OCI-LY1 (cell line): ENCODE measurements at regions not wholly inside any gene's neighbourhood (a gene's known extent, or its start where the extent isn't known, plus 50 kb on each side); places are given as distances from the start of the nearest gene placed in this dataset.

ENCODE experiments used
- H2AFZ ChIP-seq: fragments of 200-600 bp; sonication (generic), shearing (Covaris generic); 2 replicates; pipeline ENCODE4 v1.6.0; 2014; ENCODE audit warnings: antibody characterized with exemption, mild to moderate bottlenecking, low read length
- H3F3A ChIP-seq: fragments of 200-600 bp; sonication (generic), shearing (Covaris generic); 2 replicates; pipeline ENCODE4 v1.6.0; 2014; ENCODE audit warnings: mild to moderate bottlenecking, antibody characterized with exemption, low read length, moderate library complexity; ENCODE audit not compliant: insufficient read depth
- H3K27ac ChIP-seq: fragments of 200-600 bp; sonication (generic); 2 replicates; pipeline ENCODE4 v1.5.1; 2014; ENCODE audit warnings: low read length, mixed run types, mild to moderate bottlenecking, low read depth; ENCODE audit not compliant: poor library complexity, severe bottlenecking
- H3K27me3 ChIP-seq: fragments of 200-600 bp; sonication (generic); 2 replicates; pipeline ENCODE4 v1.6.0; 2014; ENCODE audit warnings: antibody characterized with exemption, mild to moderate bottlenecking, low read length, moderate library complexity; ENCODE audit not compliant: insufficient read depth
- H3K36me3 ChIP-seq: fragments of 200-600 bp; sonication (generic); 2 replicates; pipeline ENCODE4 v1.6.1; 2014; ENCODE audit warnings: mild to moderate bottlenecking, antibody characterized with exemption, low read length, moderate library complexity, mixed read lengths; ENCODE audit not compliant: insufficient read depth
- H3K4me1 ChIP-seq: fragments of 200-600 bp; sonication (generic); 2 replicates; pipeline ENCODE4 v1.5.1; 2014; ENCODE audit warnings: mild to moderate bottlenecking, low read length, moderate library complexity; ENCODE audit not compliant: insufficient read depth, severe bottlenecking
- H3K4me2 ChIP-seq: fragments of 200-600 bp; sonication (generic), shearing (Covaris generic); 2 replicates; pipeline ENCODE4 v1.6.1; 2014; ENCODE audit warnings: low read length
- H3K4me3 ChIP-seq: fragments of 200-600 bp; sonication (generic); 2 replicates; pipeline ENCODE4 v1.5.1; 2014; ENCODE audit warnings: low read length, low read depth, mild to moderate bottlenecking, mixed read lengths; ENCODE audit not compliant: poor library complexity, severe bottlenecking
- H3K79me2 ChIP-seq: fragments of 200-600 bp; shearing (Covaris generic); 2 replicates; pipeline ENCODE4 v1.6.1; 2016; ENCODE audit warnings: mixed run types, low read length, mixed read lengths; ENCODE audit not compliant: insufficient read depth
- H3K9ac ChIP-seq: fragments of 200-600 bp; sonication (generic), shearing (Covaris generic); 2 replicates; pipeline ENCODE4 v1.6.1; 2014; ENCODE audit warnings: mild to moderate bottlenecking, low read length, mixed read lengths
- H3K9me2 ChIP-seq: fragments of 200-600 bp; sonication (generic), shearing (Covaris generic); 2 replicates; pipeline ENCODE4 v1.6.1; 2014; ENCODE audit warnings: low read depth, mild to moderate bottlenecking, low read length, mixed read lengths
- H3K9me3 ChIP-seq: fragments of 200-600 bp; shearing (Covaris generic); 2 replicates; pipeline ENCODE4 v1.6.1; 2014; ENCODE audit warnings: low read length, mixed read lengths
- H4K20me1 ChIP-seq: fragments of 200-600 bp; sonication (generic), shearing (Covaris generic); 2 replicates; pipeline ENCODE4 v1.6.0; 2016; ENCODE audit warnings: mild to moderate bottlenecking, low read length; ENCODE audit not compliant: insufficient read depth
- CTCF ChIP-seq: fragments of 200-600 bp; sonication (generic), shearing (Covaris generic); IDR thresholded peaks from 2 replicates; pipeline ENCODE4 v1.5.1; 2017; ENCODE audit warnings: mild to moderate bottlenecking, antibody characterized with exemption, low read length, moderate library complexity, mixed read lengths
- EZH2 ChIP-seq: fragments of 200-600 bp; sonication (generic), shearing (Covaris generic); IDR thresholded peaks from 2 replicates; pipeline ENCODE4 v1.8.0; 2017; ENCODE audit warnings: borderline replicate concordance, mixed run types, mild to moderate bottlenecking, antibody characterized with exemption, low read length, moderate library complexity, mixed read lengths

- Histone ChIP-seq H3K9me3 (no peaks in the 10 kb centered on the region), H3K27me3 (no peaks in the 10 kb centered on the region), H3K4me3 (no peak overlapping the region), H2AFZ (no peak overlapping the region), H3K27ac (no peak overlapping the region), H3K36me3 (no peaks in the 10 kb centered on the region), H3K9ac (no peak overlapping the region), H3K4me1 (no peaks in the 10 kb centered on the region), H3K4me2 (no peak overlapping the region), H3K79me2 (no peaks in the 10 kb centered on the region), H4K20me1 (no peaks in the 10 kb centered on the region), H3F3A (no peaks in the 10 kb centered on the region), H3K9me2 (no peaks in the 10 kb centered on the region)
- TF ChIP-seq EZH2 (no peak), CTCF (no peak)
Observed at GRCh38 chr4:188839704-188840103, 700.5 kb downstream of the TRIML1 start.

- H3K4me2 ChIP-seq = no peak overlapping the region
- H3K9me3 ChIP-seq = no peaks in the 10 kb centered on the region
- no peaks in the 10 kb centered on the region for H3K36me3 ChIP-seq
- H3K79me2 ChIP-seq = no peaks in the 10 kb centered on the region
- no peaks in the 10 kb centered on the region for H3F3A ChIP-seq
- no peaks in the 10 kb centered on the region for H3K9me2 ChIP-seq
- no peaks in the 10 kb centered on the region for H3K27me3 ChIP-seq
- no peak overlapping the region for H3K4me3 ChIP-seq
- H3K4me1 ChIP-seq = no peaks in the 10 kb centered on the region
- H3K27ac ChIP-seq = no peak overlapping the region
- no peaks in the 10 kb centered on the region for H4K20me1 ChIP-seq
- H3K9ac ChIP-seq = no peak overlapping the region
- TF ChIP-seq EZH2 = no peak
- TF ChIP-seq CTCF = no peak
- no peak overlapping the region for H2AFZ ChIP-seq
Observed at GRCh38 chr4:188841523-188841922, 702.3 kb downstream of the TRIML1 start.

- no peaks in the 10 kb centered on the region for H3K4me1 ChIP-seq
- H3K27ac ChIP-seq = no peak overlapping the region
- no peak overlapping the region for H3K4me2 ChIP-seq
- H3K9me2 ChIP-seq = no peaks in the 10 kb centered on the region
- 0 out of 2 replicates have a peak, but pooled peaks cover 4% of the 10 kb centered on the region for H3F3A ChIP-seq
- no peak overlapping the region for H3K4me3 ChIP-seq
- no peak overlapping the region for H2AFZ ChIP-seq
- no peak overlapping the region for H3K9ac ChIP-seq
- TF ChIP-seq EZH2 (no peak), CTCF (no peak)
- no peaks in the 10 kb centered on the region for H4K20me1 ChIP-seq
- no peaks in the 10 kb centered on the region for H3K36me3 ChIP-seq
- H3K27me3 ChIP-seq = no peaks in the 10 kb centered on the region
- H3K79me2 ChIP-seq = no peaks in the 10 kb centered on the region
- no peaks in the 10 kb centered on the region for H3K9me3 ChIP-seq
Observed at GRCh38 chr4:188854436-188854835, 715.2 kb downstream of the TRIML1 start.
